Stomach (tissue), 4 donors: ENCODE measurements at regions not wholly inside any gene's neighbourhood (a gene's known extent, or its start where the extent isn't known, plus 50 kb on each side); places are given as distances from the start of the nearest gene placed in this dataset.

Source experiments
- CTCF ChIP-seq, 7 experiments: fragments of 450-650 bp in 4 of 7; fragments of 200-600 bp in 3 of 7; sonication (generic) in 3 of 7; IDR thresholded peaks; one replicate each; pipeline ENCODE4 v1.5.1; 2016 to 2019; ENCODE audit warnings: antibody characterized with exemption in 7 of 7, control low read depth in 2 of 7, mild to moderate bottlenecking in 1 of 7
- EP300 ChIP-seq: sonication (generic); formaldehyde crosslinking; IDR thresholded peaks from one replicate; pipeline ENCODE4 v1.6.1; 2017; ENCODE audit warnings: antibody characterized with exemption
- POLR2A ChIP-seq, 4 donors: fragments of 450-650 bp; IDR thresholded peaks; one replicate each; pipeline ENCODE4 v1.6.1; 2016; ENCODE audit warnings: antibody characterized with exemption in 4 of 4, control low read depth in 2 of 4, mild to moderate bottlenecking in 1 of 4, moderate library complexity in 1 of 4
- POLR2AphosphoS5 ChIP-seq, 3 donors: sonication (generic); formaldehyde crosslinking; IDR thresholded peaks; one replicate each; pipeline ENCODE4 v1.6.1; 2016; ENCODE audit warnings: antibody characterized with exemption in 3 of 3

GRCh38 chr4:53705972-53706371 lies 114.7 kb upstream of the LNX1 start:
- TF ChIP-seq CTCF (IDR thresholded peaks at IDR 0.05): no peak
- no peak for TF ChIP-seq POLR2A (IDR thresholded peaks at IDR 0.05)
- no peak for TF ChIP-seq EP300
- TF ChIP-seq POLR2AphosphoS5 (IDR thresholded peaks at IDR 0.05): no peak
